Dedifferentiated amniotic fluid mesenchymal stem cell (primary cell): ENCODE measurements at regions not wholly inside any gene's neighbourhood (a gene's known extent, or its start where the extent isn't known, plus 50 kb on each side); places are given as distances from the start of the nearest gene placed in this dataset.

Source experiments
- DNase-seq: peaks from one replicate; pipeline ENCODE4 v3.0.0-alpha.2; 2016; ENCODE audit errors: extremely low spot score

GRCh38 chr3:117304681-117305080 is 595.1 kb downstream of the TUSC7 start:
- no peak for DNase-seq

DNA sequence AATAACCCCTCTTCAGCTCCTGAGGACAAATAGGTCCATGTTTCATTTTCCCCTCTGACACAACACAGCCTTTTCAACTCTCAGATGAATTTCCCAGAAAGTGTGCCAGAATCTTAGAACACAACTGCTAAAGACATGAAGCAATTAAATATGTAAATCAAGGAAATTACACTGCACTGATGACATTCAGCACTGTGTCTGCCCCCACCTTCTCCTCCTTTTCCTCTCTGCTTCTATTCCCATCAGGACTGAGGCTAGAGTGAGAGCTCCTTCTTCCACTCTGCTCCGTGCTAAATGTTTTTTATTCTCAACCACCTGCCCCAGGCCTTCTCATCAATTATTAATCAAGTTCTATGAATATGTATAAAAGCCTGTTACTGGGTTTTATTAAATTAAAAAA is 596.1 kb downstream of the TUSC7 start:
- no peak for DNase-seq

DNA sequence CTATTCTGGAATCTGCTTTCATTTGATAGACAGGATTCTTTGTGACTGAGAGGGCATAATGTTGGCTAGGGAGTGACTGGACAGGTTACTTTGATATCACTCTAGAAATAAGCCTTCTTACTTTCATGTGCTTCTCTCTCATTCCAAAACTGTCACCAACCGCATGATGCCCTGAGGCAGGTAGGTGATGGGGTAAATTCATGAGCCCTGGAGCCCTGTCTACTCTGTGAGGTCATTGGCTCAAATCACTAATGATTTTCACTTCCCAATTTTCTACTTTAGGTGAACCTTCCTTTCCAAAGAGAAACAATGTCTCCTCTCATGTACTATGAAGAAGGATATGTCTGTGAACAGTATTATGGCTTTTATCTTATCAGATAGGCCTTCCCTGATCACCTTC is 596.7 kb downstream of the TUSC7 start:
- DNase-seq, result no peak

GRCh38 chr3:117308353-117308752 is 598.8 kb downstream of the TUSC7 start:
- DNase-seq, result no peak

- no peak for DNase-seq
Observed at GRCh38 chr3:117308756-117309155, 599.2 kb downstream of the TUSC7 start.

GRCh38 chr3:117310536-117310935 is 601.0 kb downstream of the TUSC7 start:
- DNase-seq, result no peak

- no peak for DNase-seq
Observed at GRCh38 chr3:117314441-117315150, 605.0 kb downstream of the TUSC7 start.

DNA sequence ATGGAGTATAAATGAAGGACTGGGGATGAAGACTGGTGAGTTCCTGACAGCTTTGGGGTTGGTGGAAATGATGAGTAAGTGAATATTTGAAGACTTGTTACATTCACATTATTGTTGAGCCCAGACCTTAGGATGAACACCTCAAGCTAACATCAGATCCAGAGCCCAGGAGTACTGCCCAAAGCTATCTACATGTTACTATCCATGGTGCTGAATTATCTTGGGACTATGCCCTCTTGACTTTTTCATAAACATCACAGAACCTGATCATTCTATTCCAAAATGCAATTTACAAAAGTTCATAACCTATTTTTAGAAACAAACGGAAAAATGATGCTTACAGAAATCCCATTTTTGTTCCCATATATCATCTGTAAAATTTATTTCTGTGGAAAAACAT is 613.3 kb downstream of the TUSC7 start:
- no peak for DNase-seq

DNA sequence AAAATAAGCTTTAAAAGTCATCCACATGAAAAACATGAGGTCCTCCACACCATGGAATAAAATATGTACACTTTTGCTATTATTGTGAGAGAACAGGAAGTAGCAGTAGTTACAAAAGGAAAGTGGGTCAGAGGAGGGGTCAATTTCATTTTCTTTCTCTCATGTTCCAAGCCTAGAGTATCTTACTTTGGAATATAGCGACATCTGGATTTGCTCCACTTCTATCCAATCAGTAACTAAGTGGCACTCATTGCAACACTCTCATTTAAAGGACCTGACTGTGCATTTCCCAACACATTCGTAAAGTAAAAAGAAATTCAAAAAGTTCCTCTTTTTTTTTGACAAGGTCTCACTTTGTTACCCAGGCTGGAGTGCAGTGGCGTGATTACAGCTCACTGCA is 637.3 kb downstream of the TUSC7 start:
- no peak for DNase-seq

DNA sequence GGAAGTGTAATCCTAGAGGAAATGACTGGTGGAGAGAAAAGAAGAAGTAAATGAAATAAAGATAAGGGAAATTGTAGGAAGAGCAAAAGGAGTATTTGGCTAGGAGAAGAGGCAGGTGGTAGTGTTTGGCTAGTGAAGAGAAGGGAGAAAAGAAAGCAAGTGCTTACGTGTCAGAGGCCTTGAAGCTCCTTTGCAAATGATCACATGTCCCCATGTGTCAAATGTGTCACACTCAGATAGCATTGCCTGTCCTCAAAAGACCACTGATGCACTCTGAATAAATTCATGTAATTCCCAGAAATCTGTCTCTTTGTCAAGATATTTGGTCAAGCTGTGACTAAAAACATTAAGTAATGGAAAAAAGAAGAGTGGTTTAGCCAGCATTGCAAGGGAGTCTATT is 639.3 kb downstream of the TUSC7 start:
- no peak for DNase-seq

GRCh38 chr3:117349566-117349965 is 640.0 kb downstream of the TUSC7 start:
- DNase-seq, result no peak

- DNase-seq, result no peak
Observed at GRCh38 chr3:117350371-117350770, 640.8 kb downstream of the TUSC7 start.

DNA sequence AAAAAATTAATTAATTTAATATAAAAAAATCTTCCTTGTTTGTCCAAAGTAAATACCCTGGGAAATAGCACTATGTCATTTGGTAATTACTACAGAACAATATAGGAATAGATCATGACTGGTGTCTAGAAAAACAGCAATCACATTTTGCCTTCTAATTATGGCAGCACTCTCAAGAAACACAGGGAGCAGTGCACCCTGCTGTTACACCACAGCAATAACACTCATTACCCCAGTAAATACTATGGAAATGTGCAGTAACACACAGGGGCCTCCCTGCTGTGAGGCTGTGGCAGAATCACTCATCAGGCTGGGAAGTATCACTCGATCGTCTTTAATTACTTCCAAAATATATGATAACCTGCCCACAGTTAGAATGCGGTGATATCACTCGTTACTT is 646.0 kb downstream of the TUSC7 start:
- DNase-seq, result no peak

- DNase-seq, result no peak
Observed at GRCh38 chr3:117356091-117356705, 646.6 kb downstream of the TUSC7 start.

GRCh38 chr3:117358717-117359314 is 649.2 kb downstream of the TUSC7 start:
- no peak for DNase-seq

- no peak for DNase-seq
Observed at GRCh38 chr3:117366574-117366973, 657.0 kb downstream of the TUSC7 start.

GRCh38 chr3:117367861-117368260 is 658.3 kb downstream of the TUSC7 start:
- peak; percentile 17 for DNase-seq

DNA sequence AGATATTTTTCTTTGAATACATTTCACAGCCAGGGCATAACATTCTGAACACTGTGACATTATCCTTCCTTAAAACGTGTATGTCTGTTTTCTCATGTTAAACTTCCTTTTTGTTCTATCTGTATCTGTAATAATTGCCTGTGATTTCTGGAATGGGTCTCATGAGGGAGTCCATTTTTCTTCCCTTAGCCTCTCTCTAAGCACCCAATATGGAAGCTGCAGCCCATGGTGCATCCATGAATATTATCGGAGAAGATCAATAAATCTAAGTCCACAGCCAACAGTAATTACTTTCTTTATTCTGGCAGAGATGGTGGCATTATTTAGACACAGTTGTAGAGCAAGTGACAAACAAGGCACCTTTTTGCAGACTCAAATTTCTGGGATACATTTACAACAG is 671.1 kb downstream of the TUSC7 start:
- DNase-seq, result no peak

DNA sequence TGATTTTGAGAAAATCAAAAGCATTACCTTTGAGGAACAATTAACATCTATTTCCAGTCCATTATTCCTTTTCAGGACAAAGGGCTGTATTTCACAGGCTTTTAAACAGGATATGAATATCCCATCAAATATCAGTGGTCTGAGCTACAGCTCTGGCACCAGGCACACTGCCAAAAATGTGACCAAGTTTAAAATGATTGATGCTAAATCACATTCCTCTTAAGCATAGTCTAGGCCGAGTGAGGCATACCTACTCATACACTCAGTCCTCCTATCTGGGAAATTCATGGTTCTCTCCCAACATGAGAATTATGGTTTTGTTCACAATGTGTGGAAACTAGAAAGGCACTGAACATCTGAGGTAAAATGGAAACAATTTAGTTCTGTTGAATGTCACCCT is 683.5 kb downstream of the TUSC7 start:
- DNase-seq, result no peak

DNA sequence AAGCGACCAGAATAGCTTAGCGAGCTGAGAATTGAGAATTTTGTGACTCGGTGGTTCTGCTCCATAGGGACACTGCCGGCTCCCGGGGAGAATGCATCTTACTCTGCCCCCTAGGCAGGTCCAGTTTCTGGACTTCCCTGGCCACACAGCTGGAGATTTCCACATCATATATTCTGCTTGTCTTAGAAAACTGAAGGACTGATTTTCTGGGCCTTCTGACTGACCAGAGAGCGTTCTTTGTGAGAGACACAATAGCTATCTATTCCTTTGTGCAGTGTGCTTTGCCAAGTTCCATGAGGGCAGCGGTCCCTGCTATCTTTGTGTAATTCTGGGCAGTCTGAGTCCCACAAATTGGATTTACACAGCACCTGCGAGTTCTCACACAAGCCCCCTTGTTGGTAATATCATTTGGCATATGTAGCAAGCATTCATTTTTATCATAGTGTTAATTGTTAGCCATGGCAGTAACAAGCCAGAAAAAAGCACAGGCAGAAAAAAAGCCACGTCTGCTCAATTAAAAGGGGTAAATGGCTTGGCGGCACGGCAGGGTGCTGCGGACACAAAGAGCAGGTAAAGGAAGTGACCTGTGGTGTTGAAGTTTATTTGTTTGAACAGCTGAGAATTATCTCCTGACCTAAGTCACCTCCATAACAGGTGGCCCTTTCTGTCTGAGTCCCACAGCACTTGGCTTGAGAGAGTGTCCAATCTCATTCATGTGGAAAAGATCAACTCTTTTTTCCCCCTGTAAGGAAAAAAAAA is 688.7 kb downstream of the TUSC7 start:
- no peak for DNase-seq

- peak; percentile 51 for DNase-seq
Observed at GRCh38 chr3:117399311-117400078, 689.9 kb downstream of the TUSC7 start.

GRCh38 chr3:117400303-117400702 is 690.7 kb downstream of the TUSC7 start:
- DNase-seq, result no peak
